Caco-2 (cell line): ENCODE measurements at regions not wholly inside any gene's neighbourhood (a gene's known extent, or its start where the extent isn't known, plus 50 kb on each side); places are given as distances from the start of the nearest gene placed in this dataset.

Experiments used
- BruUV-seq: library from RNA; stranded (reverse); fragments of 400-500 nt; replicated peaks from 2 replicates; lab custom pipeline; 2021; lab: Mats Ljungman, UMichigan
- CTCF ChIA-PET: fragments of 300-600 bp; sonication (Branson Sonifier 250); formaldehyde crosslinking; loops from one replicate; lab custom pipeline; 2022; ENCODE audit warnings: antibody characterized with exemption; lab: Charles Lee
- POLR2A ChIA-PET: fragments of 300-600 bp; sonication (Branson Sonifier 250); formaldehyde crosslinking; loops from one replicate; lab custom pipeline; 2022; ENCODE audit warnings: antibody characterized with exemption; lab: Charles Lee
- DNase-seq, 2 experiments: peaks; one replicate each; pipeline versions ENCODE4 v3.0.0 to v3.0.0-alpha.2; 2020 to 2022
- H3K27me3 ChIP-seq: replicated peaks from 2 replicates; pipeline ENCODE4 v1.6.0; 2011; ENCODE audit warnings: low read length; ENCODE audit not compliant: control insufficient read depth, insufficient read depth
- H3K36me3 ChIP-seq: 2 replicates; pipeline ENCODE4 v1.5.1; 2011; ENCODE audit warnings: low read length; ENCODE audit not compliant: control insufficient read depth, insufficient read depth
- H3K4me1 ChIP-seq: fragments of 250-450 bp; sonication (Bioruptor Pico); 2 replicates; pipeline ENCODE4 v1.5.1; 2020; ENCODE audit warnings: mild to moderate bottlenecking
- H3K4me3 ChIP-seq: 2 replicates; pipeline ENCODE4 v1.5.1; 2011; ENCODE audit warnings: low read depth, mild to moderate bottlenecking, control low read depth, low read length
- H3K9me3 ChIP-seq: fragments of 250-450 bp; sonication (Bioruptor Pico); 2 replicates; pipeline ENCODE4 v1.5.1; 2020; ENCODE audit warnings: mild to moderate bottlenecking, moderate library complexity
- H3K27ac Mint-ChIP-seq: one replicate; pipeline ENCODE4 v1.8.0; 2022; ENCODE audit warnings: mixed read lengths; ENCODE audit not compliant: unreplicated experiment
- H3K27me3 Mint-ChIP-seq: one replicate; pipeline ENCODE4 v1.8.0; 2022; ENCODE audit warnings: mixed read lengths; ENCODE audit not compliant: insufficient read depth, unreplicated experiment
- H3K36me3 Mint-ChIP-seq: one replicate; pipeline ENCODE4 v1.8.0; 2022; ENCODE audit warnings: mild to moderate bottlenecking, mixed read lengths; ENCODE audit not compliant: insufficient read depth, unreplicated experiment
- H3K4me1 Mint-ChIP-seq: one replicate; pipeline ENCODE4 v1.8.0; 2022; ENCODE audit warnings: low read depth, mixed read lengths; ENCODE audit not compliant: unreplicated experiment
- H3K4me3 Mint-ChIP-seq: one replicate; pipeline ENCODE4 v1.8.0; 2022; ENCODE audit warnings: mild to moderate bottlenecking, moderate library complexity, mixed read lengths; ENCODE audit not compliant: unreplicated experiment
- H3K9me3 Mint-ChIP-seq: one replicate; pipeline ENCODE4 v1.8.0; 2022; ENCODE audit warnings: mixed read lengths; ENCODE audit not compliant: unreplicated experiment
- CTCF ChIP-seq, 2 experiments: fragments of 200-600 bp in 1 of 2; IDR thresholded peaks; 1 replicate in 1 of 2; 2 replicates in 1 of 2; pipeline versions ENCODE4 v1.5.1 to v1.8.0; 2011 to 2022; ENCODE audit warnings: antibody characterized with exemption in 1 of 2, control low read depth in 1 of 2, inconsistent platforms in 1 of 2, low read depth in 1 of 2, low read length in 1 of 2, mild to moderate bottlenecking in 1 of 2, moderate library complexity in 1 of 2; ENCODE audit not compliant: insufficient read depth in 1 of 2, severe bottlenecking in 1 of 2, unreplicated experiment in 1 of 2
- intact Hi-C: fragments of 100-400 bp; cut with micrococcal nuclease; formaldehyde crosslinking; loops from one replicate; pipeline ENCODE4 v1.10.0; 2022; ENCODE audit not compliant: unreplicated experiment

GRCh38 chr5:166562246-166562645 is 1729.2 kb upstream of the WWC1 start:
- Histone ChIP-seq H3K4me1 (no peaks in the 10 kb centered on the region), H3K9me3 (no peaks in the 10 kb centered on the region), H3K4me3 (no peak overlapping the region), H3K36me3 (no peaks in the 10 kb centered on the region), H3K27me3 (no peaks in the 10 kb centered on the region)
- Mint-ChIP-seq H3K9me3 (peaks cover 16% of the 10 kb centered on the region), H3K36me3 (no peaks in the 10 kb centered on the region), H3K4me1 (no peaks in the 10 kb centered on the region), H3K4me3 (no peak overlapping the region), H3K27ac (no peak overlapping the region), H3K27me3 (no peaks in the 10 kb centered on the region)
- intact Hi-C loops = no loop called here
- no peak for DNase-seq
- TF ChIP-seq CTCF (IDR thresholded peaks at IDR 0.05; ENCODE audit: insufficient read depth in 1 of 2, low read depth in 1 of 2, low read length in 1 of 2, severe bottlenecking in 1 of 2, unreplicated experiment in 1 of 2) = no peak
- ChIA-PET CTCF (no interaction called here), POLR2A (no interaction called here)
- no TSS peak for BruUV-seq

- POLR2A ChIA-PET = no interaction called here
- no TSS peak for BruUV-seq
- Mint-ChIP-seq H3K36me3 (no peaks in the 10 kb centered on the region), H3K9me3 (no peaks in the 10 kb centered on the region), H3K27me3 (no peaks in the 10 kb centered on the region), H3K4me3 (no peak overlapping the region), H3K27ac (no peak overlapping the region), H3K4me1 (no peaks in the 10 kb centered on the region)
- Histone ChIP-seq H3K4me3 (no peak overlapping the region), H3K27me3 (no peaks in the 10 kb centered on the region), H3K36me3 (no peaks in the 10 kb centered on the region), H3K9me3 (no peaks in the 10 kb centered on the region), H3K4me1 (no peaks in the 10 kb centered on the region)
- TF ChIP-seq CTCF (IDR thresholded peaks at IDR 0.05; ENCODE audit: insufficient read depth in 1 of 2, low read depth in 1 of 2, low read length in 1 of 2, severe bottlenecking in 1 of 2, unreplicated experiment in 1 of 2) = no peak
- no peak for DNase-seq
- CTCF ChIA-PET = no interaction called here
- intact Hi-C loops = no loop called here
These were observed 1724.7 kb upstream of the WWC1 start for GRCh38 chr5:166566725-166567124.

GRCh38 chr5:166570865-166571264 is 1720.6 kb upstream of the WWC1 start:
- CTCF ChIA-PET = no interaction called here
- POLR2A ChIA-PET = no interaction called here
- TF ChIP-seq CTCF (IDR thresholded peaks at IDR 0.05; ENCODE audit: insufficient read depth in 1 of 2, low read depth in 1 of 2, low read length in 1 of 2, severe bottlenecking in 1 of 2, unreplicated experiment in 1 of 2) = no peak
- no peaks in the 10 kb centered on the region for H3K9me3 ChIP-seq
- H3K9me3 Mint-ChIP-seq = peaks cover 11% of the 10 kb centered on the region
- no peaks in the 10 kb centered on the region for H3K4me1 Mint-ChIP-seq
- DNase-seq = no peak
- no peak overlapping the region for H3K4me3 ChIP-seq
- intact Hi-C loops = no loop called here
- no peaks in the 10 kb centered on the region for H3K36me3 ChIP-seq
- no peaks in the 10 kb centered on the region for H3K36me3 Mint-ChIP-seq
- H3K4me3 Mint-ChIP-seq = no peak overlapping the region
- H3K4me1 ChIP-seq = no peaks in the 10 kb centered on the region
- H3K27ac Mint-ChIP-seq = no peak overlapping the region
- no TSS peak for BruUV-seq
- no peaks in the 10 kb centered on the region for H3K27me3 Mint-ChIP-seq
- H3K27me3 ChIP-seq = no peaks in the 10 kb centered on the region
